Hepatocyte (in vitro differentiated cells): ENCODE measurements at regions not wholly inside any gene's neighbourhood (a gene's known extent, or its start where the extent isn't known, plus 50 kb on each side); places are given as distances from the start of the nearest gene placed in this dataset.

Source experiments
- DNase-seq: peaks from one replicate; pipeline ENCODE4 v3.0.0-alpha.2; 2016; ENCODE audit warnings: low spot score
- H2AFZ ChIP-seq: fragments of 200-600 bp; sonication (generic); 2 replicates; pipeline ENCODE4 v1.6.0; 2016; ENCODE audit warnings: antibody characterized with exemption, mild to moderate bottlenecking
- H3K27ac ChIP-seq: fragments of 200-600 bp; sonication (generic); 2 replicates; pipeline ENCODE4 v1.5.1; 2016; ENCODE audit warnings: mild to moderate bottlenecking
- H3K27me3 ChIP-seq: fragments of 200-600 bp; sonication (generic); 2 replicates; pipeline ENCODE4 v1.6.1; 2016
- H3K36me3 ChIP-seq: fragments of 200-600 bp; sonication (generic); replicated peaks from 2 replicates; pipeline ENCODE4 v1.5.1; 2016; ENCODE audit warnings: low read depth; ENCODE audit not compliant: insufficient read depth
- H3K4me1 ChIP-seq: fragments of 200-600 bp; sonication (generic); 2 replicates; pipeline ENCODE4 v1.5.1; 2016; ENCODE audit warnings: mild to moderate bottlenecking, moderate library complexity; ENCODE audit not compliant: insufficient read depth
- H3K4me2 ChIP-seq: fragments of 200-600 bp; sonication (generic); 2 replicates; pipeline ENCODE4 v1.6.0; 2016
- H3K4me3 ChIP-seq: fragments of 200-600 bp; sonication (generic); 2 replicates; pipeline ENCODE4 v1.5.1; 2016; ENCODE audit warnings: mild to moderate bottlenecking
- H3K79me2 ChIP-seq: fragments of 200-600 bp; sonication (generic); 2 replicates; pipeline ENCODE4 v1.6.0; 2017; ENCODE audit warnings: mild to moderate bottlenecking
- H3K9me2 ChIP-seq: fragments of 200-600 bp; sonication (generic); replicated peaks from 2 replicates; pipeline ENCODE4 v1.6.0; 2017; ENCODE audit warnings: mild to moderate bottlenecking; ENCODE audit not compliant: insufficient read depth
- H3K9me3 ChIP-seq: fragments of 200-600 bp; sonication (generic); 2 replicates; pipeline ENCODE4 v1.5.1; 2016; ENCODE audit warnings: low read depth, mild to moderate bottlenecking
- H4K20me1 ChIP-seq: fragments of 200-600 bp; sonication (generic); 2 replicates; pipeline ENCODE4 v1.6.0; 2016; ENCODE audit warnings: mild to moderate bottlenecking; ENCODE audit not compliant: insufficient read depth, poor library complexity, severe bottlenecking
- EZH2 ChIP-seq: fragments of 200-600 bp; sonication (generic); IDR thresholded peaks from 2 replicates; pipeline ENCODE4 v1.6.1; 2016; ENCODE audit warnings: antibody characterized with exemption, mild to moderate bottlenecking, borderline replicate concordance
- EZH2phosphoT487 ChIP-seq: fragments of 200-600 bp; sonication (generic); IDR thresholded peaks from one replicate; pipeline ENCODE4 v1.6.1; 2018; ENCODE audit warnings: antibody characterized with exemption, mild to moderate bottlenecking, low read depth, moderate library complexity; ENCODE audit not compliant: unreplicated experiment, severe bottlenecking
- WGBS: methylation state at CpG from one replicate; pipeline ENCODE4 v1.1.6; 2016; ENCODE audit warnings: low lambda C conversion rate; ENCODE audit errors: missing lambda C conversion rate; 5-methylcytosine and 5-hydroxymethylcytosine counted together
- TF ChIP-seq, protein P1 (sequence below): fragments of 200-600 bp; sonication (generic); IDR thresholded peaks from 2 replicates; pipeline ENCODE4 v1.5.1; 2016; ENCODE audit warnings: antibody characterized with exemption, mild to moderate bottlenecking; ENCODE audit not compliant: poor library complexity

DNA sequence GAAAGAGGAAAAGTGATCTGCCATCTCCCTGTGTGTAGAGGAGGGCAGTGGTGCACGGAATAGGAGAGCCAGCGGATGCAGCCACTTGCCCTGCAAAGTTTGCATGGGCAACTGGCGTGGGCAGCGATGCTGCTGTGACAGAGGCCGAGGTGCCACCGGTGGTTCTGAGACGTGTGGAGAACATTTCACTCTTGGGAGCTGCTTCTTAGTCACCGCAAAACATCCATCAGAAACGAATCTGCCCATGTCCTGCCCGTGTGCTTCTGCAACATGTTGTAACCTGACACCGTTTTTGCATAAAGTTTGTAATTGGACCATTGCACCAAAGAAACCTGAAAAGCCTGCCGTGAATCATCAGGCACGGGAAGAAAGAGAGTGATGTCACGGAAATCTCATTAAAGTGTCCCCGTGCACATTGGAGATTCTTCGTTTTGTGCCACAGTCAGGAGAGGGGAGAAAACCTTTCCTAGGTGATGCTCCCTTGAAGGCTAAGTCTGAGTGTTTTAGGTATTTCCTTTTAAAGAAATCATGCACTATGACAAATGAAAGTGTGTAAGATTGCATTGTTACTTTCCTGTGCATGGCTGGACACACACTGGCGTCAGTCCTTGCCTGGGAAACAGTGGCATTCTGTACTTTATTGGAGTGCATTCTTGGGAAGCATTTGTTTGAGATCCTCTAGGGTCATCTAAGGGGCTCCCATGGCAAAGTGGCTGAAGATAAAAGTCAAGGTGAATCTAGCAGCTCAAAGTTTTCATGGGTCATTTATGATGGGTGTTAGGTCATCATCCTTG is 302.6 kb downstream of the KLF6 start:
- Histone ChIP-seq H3K36me3 (no peaks in the 10 kb centered on the region), H3K27me3 (no peaks in the 10 kb centered on the region), H4K20me1 (no peaks in the 10 kb centered on the region), H3K79me2 (no peaks in the 10 kb centered on the region), H3K9me2 (no peaks in the 10 kb centered on the region), H3K27ac (peak overlapping the region; percentile 88), H3K4me2 (peak overlapping the region; percentile 65), H3K4me3 (no peak overlapping the region), H3K4me1 (peaks cover 28% of the 10 kb centered on the region), H3K9me3 (no peaks in the 10 kb centered on the region), H2AFZ (no peak overlapping the region)
- WGBS: 16% methylated on average over 17 of the region's 17 CpGs
- DNase-seq: peak; percentile 92
- TF ChIP-seq, protein P1, sequence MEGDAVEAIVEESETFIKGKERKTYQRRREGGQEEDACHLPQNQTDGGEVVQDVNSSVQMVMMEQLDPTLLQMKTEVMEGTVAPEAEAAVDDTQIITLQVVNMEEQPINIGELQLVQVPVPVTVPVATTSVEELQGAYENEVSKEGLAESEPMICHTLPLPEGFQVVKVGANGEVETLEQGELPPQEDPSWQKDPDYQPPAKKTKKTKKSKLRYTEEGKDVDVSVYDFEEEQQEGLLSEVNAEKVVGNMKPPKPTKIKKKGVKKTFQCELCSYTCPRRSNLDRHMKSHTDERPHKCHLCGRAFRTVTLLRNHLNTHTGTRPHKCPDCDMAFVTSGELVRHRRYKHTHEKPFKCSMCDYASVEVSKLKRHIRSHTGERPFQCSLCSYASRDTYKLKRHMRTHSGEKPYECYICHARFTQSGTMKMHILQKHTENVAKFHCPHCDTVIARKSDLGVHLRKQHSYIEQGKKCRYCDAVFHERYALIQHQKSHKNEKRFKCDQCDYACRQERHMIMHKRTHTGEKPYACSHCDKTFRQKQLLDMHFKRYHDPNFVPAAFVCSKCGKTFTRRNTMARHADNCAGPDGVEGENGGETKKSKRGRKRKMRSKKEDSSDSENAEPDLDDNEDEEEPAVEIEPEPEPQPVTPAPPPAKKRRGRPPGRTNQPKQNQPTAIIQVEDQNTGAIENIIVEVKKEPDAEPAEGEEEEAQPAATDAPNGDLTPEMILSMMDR: no peak
- TF ChIP-seq EZH2 (no peak), EZH2phosphoT487 (no peak)

DNA sequence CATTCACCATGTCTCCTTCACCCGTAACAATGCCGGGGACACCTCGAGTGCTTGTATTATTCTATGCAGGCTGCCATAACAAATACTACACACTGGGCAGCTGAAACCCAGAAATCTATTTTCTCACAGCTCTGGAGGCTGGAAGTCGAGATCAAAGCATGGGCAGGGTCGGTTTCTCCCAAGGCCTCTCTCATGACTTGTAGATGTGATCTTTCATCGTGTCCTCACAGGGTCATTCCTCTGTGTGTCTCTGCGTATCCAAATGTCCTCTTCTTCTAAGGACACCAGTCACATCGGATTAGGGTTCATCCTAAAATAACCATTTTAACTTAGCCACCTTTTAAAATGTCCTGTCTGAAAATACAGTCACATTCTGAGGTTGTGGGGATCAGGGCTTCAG is 303.5 kb downstream of the KLF6 start:
- 97% methylated on average over 8 of the region's 8 CpGs for WGBS
- Histone ChIP-seq H3K4me2 (no peak overlapping the region), H3K79me2 (no peaks in the 10 kb centered on the region), H3K4me3 (no peak overlapping the region), H3K27ac (peak overlapping the region; percentile 73), H2AFZ (no peak overlapping the region), H3K9me3 (no peaks in the 10 kb centered on the region), H3K4me1 (peaks cover 23% of the 10 kb centered on the region), H4K20me1 (no peaks in the 10 kb centered on the region), H3K36me3 (no peaks in the 10 kb centered on the region), H3K9me2 (no peaks in the 10 kb centered on the region), H3K27me3 (no peaks in the 10 kb centered on the region)
- DNase-seq: no peak
- TF ChIP-seq, protein P1: no peak
- TF ChIP-seq EZH2phosphoT487 (no peak), EZH2 (no peak)

DNA sequence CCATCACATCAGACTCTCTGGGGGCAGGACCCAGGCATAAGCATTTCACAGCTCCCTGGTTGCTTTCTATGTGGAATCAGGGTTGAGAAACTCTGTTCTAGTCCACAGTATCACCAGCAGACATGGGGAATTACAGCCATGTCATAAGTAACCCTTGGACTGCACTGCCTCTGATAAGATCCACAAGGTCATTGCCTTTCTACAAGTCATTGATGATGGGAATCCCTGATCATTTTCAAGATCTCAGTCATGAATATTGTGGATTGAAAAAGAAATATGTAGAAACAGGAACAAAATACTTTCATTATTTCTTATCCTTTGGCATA is 304.1 kb downstream of the KLF6 start:
- DNase-seq: no peak
- H3K27ac ChIP-seq: peak overlapping the region; percentile 54

More for the DNA sequence above, 304.1 kb downstream of the KLF6 start:
- no peaks in the 10 kb centered on the region for H4K20me1 ChIP-seq
- H3K27me3 ChIP-seq: no peaks in the 10 kb centered on the region
- no peaks in the 10 kb centered on the region for H3K36me3 ChIP-seq
- no peaks in the 10 kb centered on the region for H3K79me2 ChIP-seq
- TF ChIP-seq EZH2 (no peak), EZH2phosphoT487 (no peak)
- TF ChIP-seq, protein P1: no peak
- H3K9me3 ChIP-seq: no peaks in the 10 kb centered on the region
- no peak overlapping the region for H3K4me3 ChIP-seq
- peaks cover 23% of the 10 kb centered on the region for H3K4me1 ChIP-seq
- H3K4me2 ChIP-seq: no peak overlapping the region
- no peaks in the 10 kb centered on the region for H3K9me2 ChIP-seq
- H2AFZ ChIP-seq: no peak overlapping the region
